H4 (cell line): ENCODE measurements at regions not wholly inside any gene's neighbourhood (a gene's known extent, or its start where the extent isn't known, plus 50 kb on each side); places are given as distances from the start of the nearest gene placed in this dataset.
"Not testable (repeated sequence)": the region's sequence is repeated elsewhere in the genome, so short reads cannot be mapped to it uniquely, and the experiment has no call there.

Source experiments
- DNase-seq: peaks from one replicate; pipeline ENCODE4 v3.0.0-alpha.2; 2015; ENCODE audit warnings: low spot score

GRCh38 chr1:115534106-115534505 is 107.7 kb upstream of the VANGL1 start:
- no peak for DNase-seq

- no peak for DNase-seq
Measured at GRCh38 chr1:115531631-115532264, 110.0 kb upstream of the VANGL1 start.

GRCh38 chr1:115530407-115530806 is 111.4 kb upstream of the VANGL1 start:
- DNase-seq, result no peak

GRCh38 chr1:115529216-115529897 is 112.4 kb upstream of the VANGL1 start:
- DNase-seq, result no peak

- not testable (repeated sequence) for DNase-seq
Measured at GRCh38 chr1:115528336-115528735, 113.4 kb upstream of the VANGL1 start.

- no peak for DNase-seq
Measured at GRCh38 chr1:115527746-115528145, 114.0 kb upstream of the VANGL1 start.

GRCh38 chr1:115526900-115527299 is 114.9 kb upstream of the VANGL1 start:
- DNase-seq, result no peak

GRCh38 chr1:115524236-115524635 is 117.5 kb upstream of the VANGL1 start:
- no peak for DNase-seq

- DNase-seq, result no peak
Measured at GRCh38 chr1:115522386-115522785, 119.4 kb upstream of the VANGL1 start.

GRCh38 chr1:115515270-115515669 is 126.5 kb upstream of the VANGL1 start:
- no peak for DNase-seq

GRCh38 chr1:115510226-115510625 is 131.5 kb upstream of the VANGL1 start:
- not testable (repeated sequence) for DNase-seq

GRCh38 chr1:115507901-115508300 is 133.9 kb upstream of the VANGL1 start:
- DNase-seq, result no peak

- peak; percentile 10 for DNase-seq
Measured at GRCh38 chr1:115506924-115507589, 134.7 kb upstream of the VANGL1 start.

- no peak for DNase-seq
Measured at GRCh38 chr1:115506518-115506917, 135.3 kb upstream of the VANGL1 start.

GRCh38 chr1:115505148-115505571 is 136.6 kb upstream of the VANGL1 start:
- DNase-seq, result no peak

GRCh38 chr1:115502183-115502582 is 139.6 kb upstream of the VANGL1 start:
- DNase-seq, result not testable (repeated sequence)

- no peak for DNase-seq
Measured at GRCh38 chr1:115501476-115501875, 140.3 kb upstream of the VANGL1 start.

- DNase-seq, result no peak
Measured at GRCh38 chr1:115499253-115499652, 142.5 kb upstream of the VANGL1 start.

- peak; percentile 19 for DNase-seq
Measured at GRCh38 chr1:115496904-115497527, 144.8 kb upstream of the VANGL1 start.

GRCh38 chr1:115495625-115496024 is 146.1 kb upstream of the VANGL1 start:
- no peak for DNase-seq

GRCh38 chr1:115495111-115495510 is 146.7 kb upstream of the VANGL1 start:
- DNase-seq, result no peak

- no peak for DNase-seq
Measured at GRCh38 chr1:115493834-115494233, 147.9 kb upstream of the VANGL1 start.

- DNase-seq, result no peak
Measured at GRCh38 chr1:115492880-115493279, 148.9 kb upstream of the VANGL1 start.
